GM10248 (cell line): ENCODE measurements at regions not wholly inside any gene's neighbourhood (a gene's known extent, or its start where the extent isn't known, plus 50 kb on each side); places are given as distances from the start of the nearest gene placed in this dataset.

Experiments
- CTCF ChIA-PET: fragments of 300-600 bp; sonication (Branson Sonifier 250); formaldehyde crosslinking; extraction: SDS; loops from one replicate; lab custom pipeline; 2021; ENCODE audit warnings: antibody characterized with exemption; lab: Yijun Ruan, JAX
- POLR2A ChIA-PET: fragments of 350-650 bp; sonication (Branson Sonifier 250); formaldehyde crosslinking; extraction: SDS; loops from one replicate; lab custom pipeline; 2020; ENCODE audit warnings: antibody characterized with exemption; lab: Yijun Ruan, JAX
- DNase-seq: peaks from one replicate; pipeline ENCODE4 v3.0.0; 2012; ENCODE audit errors: extremely low spot score
- CTCF ChIP-seq: IDR thresholded peaks from 2 replicates; pipeline ENCODE4 v1.5.1; 2012; ENCODE audit warnings: mild to moderate bottlenecking, low read depth; ENCODE audit errors: extremely low read depth, missing control alignments, control extremely low read depth

DNA sequence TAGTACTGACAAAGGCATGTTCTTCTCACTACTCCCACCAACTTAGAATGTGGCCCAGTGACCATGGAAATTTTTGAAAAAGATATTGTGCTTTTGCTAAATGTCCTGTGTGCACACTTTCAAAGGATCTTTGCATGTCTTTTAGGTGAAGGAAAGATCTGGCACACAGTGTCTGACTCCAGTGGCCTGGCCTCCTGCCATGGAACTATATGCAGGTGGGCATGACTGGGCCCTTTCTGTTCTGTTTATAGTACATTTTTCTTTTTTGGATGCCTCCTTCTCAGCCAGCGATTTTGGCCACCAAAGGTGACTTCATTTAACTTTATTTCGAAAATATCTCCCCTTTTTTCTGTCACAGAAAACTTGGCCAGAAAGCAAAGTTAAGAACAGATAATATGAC is 999.7 kb upstream of the PIK3C3 start:
- POLR2A ChIA-PET = no interaction called here
- CTCF ChIA-PET = no interaction called here
- TF ChIP-seq CTCF = no peak
- DNase-seq = no peak

DNA sequence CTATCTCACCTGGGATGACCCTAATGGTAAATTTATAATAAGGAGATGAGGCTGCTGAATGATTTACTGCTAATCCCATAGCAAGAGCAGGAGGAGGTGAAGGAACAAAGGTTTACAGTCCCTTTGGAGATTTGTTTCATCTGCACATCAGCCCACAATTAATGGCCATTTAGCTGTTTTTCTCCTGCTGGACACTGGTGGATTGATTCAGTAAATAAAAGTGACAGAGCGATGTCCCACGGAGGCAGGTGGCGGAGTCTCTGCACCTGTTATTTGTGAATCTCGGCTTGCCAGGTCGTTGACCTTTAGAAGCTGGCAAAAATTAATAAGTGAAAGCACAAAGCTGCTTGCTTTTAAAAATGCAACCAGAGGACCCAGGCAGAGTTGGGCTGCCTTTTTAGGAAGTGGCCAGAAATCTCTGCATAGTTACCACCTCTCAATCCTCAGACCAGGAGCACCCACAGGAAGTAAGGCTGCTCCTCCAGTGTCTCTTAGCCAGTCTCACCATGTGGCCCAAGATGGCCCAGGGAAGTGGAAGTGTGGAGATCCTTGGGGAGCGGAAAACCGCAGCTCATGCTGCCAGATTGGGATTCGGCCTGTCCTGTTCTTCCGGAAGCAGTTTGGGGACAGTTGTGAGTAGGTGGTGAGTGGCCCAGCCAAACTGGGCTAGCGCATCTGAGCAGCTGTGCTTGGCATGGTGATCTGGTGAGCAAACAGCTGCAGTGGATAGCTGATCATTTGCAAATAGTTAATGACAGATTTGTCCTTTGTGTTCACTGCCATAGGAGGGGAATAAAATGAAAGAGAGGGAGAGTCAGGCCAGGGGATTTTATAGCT is 1005.7 kb upstream of the PIK3C3 start:
- POLR2A ChIA-PET = no interaction called here
- CTCF ChIA-PET = interaction anchor here (1.1 to 1.2 kb wide), 2 partner anchors 9 to 19 kb away, joined by 3 to 4 read pairs; no protein-coding TSS in a partner anchor

DNA sequence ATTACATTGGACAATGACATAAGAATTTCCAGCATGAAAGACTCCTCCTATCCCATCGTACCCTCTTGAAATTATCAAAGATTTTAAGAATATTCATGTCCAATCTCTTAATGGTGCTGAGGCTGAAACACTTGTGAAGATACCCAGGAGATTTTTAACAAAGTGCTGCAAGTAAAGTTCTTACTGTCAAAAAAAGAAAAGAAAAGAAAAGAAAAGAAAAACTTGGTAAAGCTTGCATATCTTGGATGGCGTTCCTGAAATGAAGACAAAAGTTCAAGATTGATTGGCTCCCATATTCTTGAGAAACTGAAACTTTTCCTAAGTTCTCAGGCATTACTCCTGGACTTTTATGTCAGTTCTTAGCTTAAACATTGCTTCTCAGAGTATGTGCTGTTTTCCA is 1010.5 kb upstream of the PIK3C3 start:
- POLR2A ChIA-PET = no interaction called here
- CTCF ChIA-PET = no interaction called here
- no peak for TF ChIP-seq CTCF
- no peak for DNase-seq

More for the DNA sequence above, 1005.7 kb upstream of the PIK3C3 start:
- no peak for TF ChIP-seq CTCF
- no peak for DNase-seq

- ChIA-PET CTCF (interaction anchor here (0.7 to 1.0 kb wide), 2 partner anchors 9 to 18 kb away, joined by 3 to 4 read pairs; no protein-coding TSS in a partner anchor), POLR2A (no interaction called here)
- no peak for TF ChIP-seq CTCF
- no peak for DNase-seq
Measured at GRCh38 chr18:40939656-40940515, 1015.1 kb upstream of the PIK3C3 start.

DNA sequence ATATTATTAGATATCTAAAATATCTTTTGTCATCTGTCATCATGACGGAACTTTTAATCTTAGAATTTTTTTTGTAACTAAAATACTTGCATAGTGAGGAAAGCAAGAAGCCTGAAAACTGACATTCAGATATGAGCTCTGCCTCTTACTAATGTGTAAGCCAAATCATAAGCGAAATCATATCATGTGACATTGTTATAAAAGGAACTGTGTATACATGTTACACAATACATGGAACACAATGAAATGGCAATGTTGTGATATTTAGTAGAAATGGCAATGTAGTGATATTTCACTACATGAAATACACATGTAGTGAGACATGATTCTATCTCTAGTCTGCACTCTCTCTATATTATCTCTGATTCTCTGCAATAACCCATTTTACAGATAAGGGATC is 1016.4 kb upstream of the PIK3C3 start:
- CTCF ChIA-PET = no interaction called here

GRCh38 chr18:40937386-40937785 is 1017.6 kb upstream of the PIK3C3 start:
- TF ChIP-seq CTCF = no peak

More for the DNA sequence above, 1016.4 kb upstream of the PIK3C3 start:
- TF ChIP-seq CTCF = no peak
- DNase-seq = no peak
- POLR2A ChIA-PET = no interaction called here

More at GRCh38 chr18:40937386-40937785, 1017.6 kb upstream of the PIK3C3 start:
- CTCF ChIA-PET = no interaction called here
- POLR2A ChIA-PET = no interaction called here
- no peak for DNase-seq
